ENCODE measurements at regions not wholly inside any gene's neighbourhood (a gene's known extent, or its start where the extent isn't known, plus 50 kb on each side); places are given as distances from the start of the nearest gene placed in this dataset.

GRCh38 chr5:74052441-74053221 is 426.6 kb downstream of the ARHGEF28 start:
- Histone ChIP-seq H3K36me3 (ENCODE audit: insufficient read depth, low read length) (no peaks in the 10 kb centered on the region), H3F3A (ENCODE audit: low read depth) (no peaks in the 10 kb centered on the region), H3K27me3 (ENCODE audit: insufficient read depth, low read length, poor library complexity, severe bottlenecking) (no peaks in the 10 kb centered on the region), H3K9me2 (replicated peaks; ENCODE audit: low read depth, low read length) (no peaks in the 10 kb centered on the region), H3K4me1 (ENCODE audit: insufficient read depth, low read length, poor library complexity, severe bottlenecking) (peaks cover 23% of the 10 kb centered on the region), H3K4me2 (ENCODE audit: low read depth, low read length, poor library complexity, severe bottlenecking) (no peak overlapping the region), H3K9ac (ENCODE audit: low read depth, low read length, poor library complexity, severe bottlenecking) (no peak overlapping the region), H4K20me1 (ENCODE audit: insufficient read depth, low read length, poor library complexity, severe bottlenecking) (no peaks in the 10 kb centered on the region), H2AFZ (ENCODE audit: low read length) (no peak overlapping the region), H3K9me3 (ENCODE audit: insufficient read depth, low read depth, low read length) (no peaks in the 10 kb centered on the region), H3K4me3 (ENCODE audit: low read length, poor library complexity, severe bottlenecking) (no peak overlapping the region), H3K79me2 (ENCODE audit: insufficient read depth, low read length) (no peaks in the 10 kb centered on the region)
- TF ChIP-seq EZH2phosphoT487 (IDR thresholded peaks at IDR 0.05; ENCODE audit: borderline replicate concordance) (no peak), CTCF (conservative IDR thresholded peaks at IDR 0.05; ENCODE audit: low read length) (peak; percentile 36)

DNA sequence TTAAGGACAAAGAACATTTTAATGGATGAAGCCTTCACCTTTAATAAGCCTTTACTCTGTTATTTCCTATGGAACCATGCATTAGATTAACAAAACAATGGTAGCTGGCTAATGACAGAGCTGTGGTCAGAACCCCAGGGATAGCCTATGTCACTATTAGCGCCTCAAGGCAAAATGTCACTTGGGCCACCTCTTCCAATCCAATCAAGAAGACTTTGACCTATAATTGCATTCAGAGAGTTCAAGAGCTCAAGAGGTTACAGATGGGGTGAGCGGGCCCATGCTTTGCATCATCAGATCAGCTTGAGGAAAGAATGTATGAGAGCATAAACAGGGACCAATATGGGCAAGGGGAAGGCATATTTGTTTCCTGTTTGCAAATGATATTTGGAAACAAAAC is 425.1 kb downstream of the ARHGEF28 start:
- TF ChIP-seq CTCF (conservative IDR thresholded peaks at IDR 0.05; ENCODE audit: low read length) (no peak), EZH2phosphoT487 (IDR thresholded peaks at IDR 0.05; ENCODE audit: borderline replicate concordance) (no peak)
- Histone ChIP-seq H3K4me2 (ENCODE audit: low read depth, low read length, poor library complexity, severe bottlenecking) (no peak overlapping the region), H3F3A (ENCODE audit: low read depth) (no peaks in the 10 kb centered on the region), H3K9me2 (replicated peaks; ENCODE audit: low read depth, low read length) (no peaks in the 10 kb centered on the region), H3K27me3 (ENCODE audit: insufficient read depth, low read length, poor library complexity, severe bottlenecking) (no peaks in the 10 kb centered on the region), H3K36me3 (ENCODE audit: insufficient read depth, low read length) (no peaks in the 10 kb centered on the region), H3K79me2 (ENCODE audit: insufficient read depth, low read length) (no peaks in the 10 kb centered on the region), H4K20me1 (ENCODE audit: insufficient read depth, low read length, poor library complexity, severe bottlenecking) (no peaks in the 10 kb centered on the region), H2AFZ (ENCODE audit: low read length) (no peak overlapping the region), H3K9me3 (ENCODE audit: insufficient read depth, low read depth, low read length) (no peaks in the 10 kb centered on the region), H3K4me3 (ENCODE audit: low read length, poor library complexity, severe bottlenecking) (no peak overlapping the region), H3K9ac (ENCODE audit: low read depth, low read length, poor library complexity, severe bottlenecking) (no peak overlapping the region), H3K4me1 (ENCODE audit: insufficient read depth, low read length, poor library complexity, severe bottlenecking) (peaks cover 18% of the 10 kb centered on the region)

GRCh38 chr5:74044936-74045335 is 418.9 kb downstream of the ARHGEF28 start:
- Histone ChIP-seq H3K9me3 (ENCODE audit: insufficient read depth, low read depth, low read length) (no peaks in the 10 kb centered on the region), H3K4me2 (ENCODE audit: low read depth, low read length, poor library complexity, severe bottlenecking) (no peak overlapping the region), H3K4me3 (ENCODE audit: low read length, poor library complexity, severe bottlenecking) (no peak overlapping the region), H3F3A (ENCODE audit: low read depth) (no peaks in the 10 kb centered on the region), H3K9me2 (replicated peaks; ENCODE audit: low read depth, low read length) (no peaks in the 10 kb centered on the region), H3K4me1 (ENCODE audit: insufficient read depth, low read length, poor library complexity, severe bottlenecking) (peaks cover 13% of the 10 kb centered on the region), H3K9ac (ENCODE audit: low read depth, low read length, poor library complexity, severe bottlenecking) (no peak overlapping the region), H3K36me3 (ENCODE audit: insufficient read depth, low read length) (no peaks in the 10 kb centered on the region), H4K20me1 (ENCODE audit: insufficient read depth, low read length, poor library complexity, severe bottlenecking) (no peaks in the 10 kb centered on the region), H2AFZ (ENCODE audit: low read length) (no peak overlapping the region), H3K27me3 (ENCODE audit: insufficient read depth, low read length, poor library complexity, severe bottlenecking) (no peaks in the 10 kb centered on the region), H3K79me2 (ENCODE audit: insufficient read depth, low read length) (no peaks in the 10 kb centered on the region)
- TF ChIP-seq CTCF (conservative IDR thresholded peaks at IDR 0.05; ENCODE audit: low read length) (no peak), EZH2phosphoT487 (IDR thresholded peaks at IDR 0.05; ENCODE audit: borderline replicate concordance) (no peak)

Data from Loucy (cell line).